ENCODE measurements at regions not wholly inside any gene's neighbourhood (a gene's known extent, or its start where the extent isn't known, plus 50 kb on each side); places are given as distances from the start of the nearest gene placed in this dataset.
"Not testable (repeated sequence)": the region's sequence is repeated elsewhere in the genome, so short reads cannot be mapped to it uniquely, and the experiment has no call there.

DNA sequence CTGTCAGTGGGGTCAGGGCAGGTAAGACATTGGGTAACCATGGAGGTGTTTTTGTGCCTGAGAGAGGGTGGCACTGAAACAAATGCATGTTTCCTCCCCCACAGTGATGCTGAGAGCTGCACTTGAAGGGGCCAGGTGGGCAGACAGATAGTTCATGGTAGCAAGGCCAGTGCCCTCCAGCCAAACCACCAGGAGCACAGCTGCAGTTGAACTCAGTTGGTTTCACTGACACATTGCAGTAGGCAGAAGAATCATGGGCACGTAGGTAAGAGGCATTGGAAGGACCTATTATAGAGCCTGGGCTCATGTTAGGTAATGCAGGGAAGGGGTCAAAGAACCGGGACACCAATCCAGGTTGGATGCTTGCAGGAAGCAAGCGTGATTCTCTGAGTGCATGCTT is 93.2 kb upstream of the ARL4C start:
- no peak for DNase-seq

DNA sequence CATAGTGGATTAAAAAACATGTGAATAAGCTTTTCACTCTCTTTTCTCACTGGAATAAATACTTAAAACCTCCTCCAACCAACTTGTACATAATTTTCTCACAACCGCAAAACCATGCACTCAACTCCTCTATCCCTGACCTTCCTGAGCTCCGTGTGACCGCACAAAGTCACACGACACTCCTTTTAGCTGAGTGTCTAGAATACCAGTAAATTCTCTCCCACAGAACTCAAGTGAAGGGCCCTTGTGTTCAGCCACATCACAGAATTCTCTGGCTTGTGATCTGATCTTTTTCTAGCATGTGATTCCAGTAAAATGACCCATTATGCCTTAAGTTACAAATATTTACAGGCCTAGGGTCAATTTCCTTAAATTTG is 91.2 kb upstream of the ARL4C start:
- DNase-seq, result no peak

DNA sequence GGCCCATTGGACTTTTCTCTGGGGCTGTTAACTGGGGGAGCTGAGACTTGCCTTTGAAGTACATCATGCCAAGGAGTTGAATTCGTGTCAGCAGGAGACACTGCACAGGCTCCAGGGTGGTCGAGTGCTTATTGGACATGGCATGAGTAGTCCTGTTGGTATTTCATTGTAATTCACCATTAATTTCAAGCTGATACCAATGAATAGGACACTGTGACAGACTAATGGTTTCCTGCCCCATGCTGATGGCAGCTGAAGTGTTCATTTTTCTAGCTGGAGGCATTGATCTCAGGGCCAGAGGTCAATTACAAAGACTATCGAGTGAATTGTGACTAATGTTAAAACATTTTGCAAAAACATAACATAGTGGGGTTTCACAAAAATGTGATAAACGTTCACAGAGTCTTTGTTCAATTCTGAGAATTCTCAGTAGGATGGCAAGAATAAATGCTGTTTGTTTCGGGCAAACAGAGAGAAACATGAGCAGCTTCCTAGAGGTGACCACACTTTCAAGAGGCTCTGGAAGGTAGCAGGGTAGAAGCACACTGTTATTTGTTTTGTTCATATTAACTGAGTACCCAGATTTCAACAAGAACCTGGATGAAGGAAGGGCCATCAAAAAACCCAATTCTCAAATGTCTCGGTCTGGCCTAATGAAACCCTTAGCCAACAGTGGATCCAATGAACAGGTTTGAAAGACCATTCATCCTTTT is 90.6 kb upstream of the ARL4C start:
- no peak for DNase-seq

DNA sequence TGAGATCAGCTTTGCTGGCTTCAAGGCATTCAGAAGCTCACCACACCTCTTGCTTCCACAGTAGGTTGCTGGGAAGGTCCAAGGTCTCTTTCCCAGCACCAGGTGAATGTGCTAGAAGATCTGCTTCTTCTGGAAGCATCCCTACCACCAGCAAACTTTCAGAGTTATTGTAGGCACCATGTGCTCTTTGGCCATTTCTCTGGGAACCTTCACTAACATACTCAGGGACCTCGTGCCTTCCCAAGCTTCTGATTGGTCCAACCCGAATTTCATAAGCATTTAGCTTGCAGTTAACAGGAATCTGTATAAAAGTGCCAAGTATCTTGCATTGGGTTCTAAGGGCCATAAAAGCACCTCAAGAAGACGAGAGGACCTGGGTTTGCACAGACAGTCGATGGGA is 86.5 kb upstream of the ARL4C start:
- DNase-seq, result no peak

DNA sequence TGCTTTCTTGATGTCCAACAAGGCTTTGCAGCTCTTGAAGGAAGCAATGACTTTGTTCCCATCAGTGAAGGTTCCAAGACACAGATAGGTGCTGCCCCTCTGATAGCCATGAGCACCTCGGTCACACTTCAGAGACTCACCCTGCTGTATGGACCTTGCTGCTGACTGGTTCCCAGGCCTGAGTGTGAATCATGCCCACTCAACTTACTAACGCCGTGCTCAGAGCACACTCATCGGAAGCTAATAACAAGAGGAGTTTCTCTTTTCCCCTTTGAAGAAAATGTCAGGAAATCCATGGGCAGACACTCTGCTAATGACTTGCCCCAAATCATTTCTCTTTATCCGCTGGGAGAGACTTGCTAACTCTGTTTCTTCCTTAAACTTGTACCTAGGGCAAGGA is 83.8 kb upstream of the ARL4C start:
- DNase-seq, result no peak

DNA sequence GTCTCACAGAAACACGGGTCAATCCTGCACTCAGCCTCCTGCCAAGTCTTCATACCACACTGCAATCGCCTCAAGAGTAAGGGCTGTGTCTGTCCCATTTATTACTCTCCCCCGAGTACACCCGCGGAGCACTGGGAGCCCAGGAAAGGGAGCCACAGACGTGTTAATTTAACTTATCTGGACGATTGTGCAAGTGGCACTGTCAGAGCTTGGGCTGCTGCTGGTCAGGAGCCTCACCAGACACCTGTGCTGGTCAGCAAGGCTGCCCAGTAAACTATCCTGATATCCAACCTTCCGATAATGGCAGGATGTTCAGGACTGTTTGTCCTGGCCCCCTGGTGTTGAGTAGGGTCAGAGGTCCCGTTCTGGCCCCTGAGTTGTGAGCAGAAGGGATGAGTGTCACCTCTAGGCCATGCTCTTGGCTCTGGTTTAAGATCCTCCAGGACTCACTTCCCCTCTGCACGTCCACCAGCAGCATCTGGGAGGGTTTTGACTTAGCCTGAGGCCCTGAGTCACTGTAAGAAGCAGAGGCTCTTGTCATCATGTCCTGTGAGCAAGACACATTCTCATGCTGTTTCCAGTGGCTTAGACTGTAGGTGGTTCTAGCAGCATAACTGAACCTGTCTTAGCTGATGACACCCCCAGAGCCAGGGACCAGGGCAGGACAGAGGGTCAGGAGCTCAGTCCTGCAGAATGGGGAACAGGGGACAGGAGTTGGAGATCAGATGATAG is 82.5 kb upstream of the ARL4C start:
- no peak for DNase-seq

DNA sequence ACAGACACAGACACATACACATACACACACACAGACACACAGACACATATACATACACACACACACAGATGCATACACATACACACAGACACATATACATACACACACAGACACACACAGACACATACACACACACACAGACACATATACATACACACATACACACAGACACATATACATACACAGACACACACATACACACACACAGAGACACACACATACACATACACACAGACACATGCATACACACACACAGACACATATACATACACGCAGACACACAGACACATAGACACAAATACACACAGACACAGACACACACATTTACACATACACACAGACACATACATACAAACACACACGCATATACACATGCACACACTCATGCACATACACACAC is 81.5 kb upstream of the ARL4C start:
- DNase-seq, result no peak

DNA sequence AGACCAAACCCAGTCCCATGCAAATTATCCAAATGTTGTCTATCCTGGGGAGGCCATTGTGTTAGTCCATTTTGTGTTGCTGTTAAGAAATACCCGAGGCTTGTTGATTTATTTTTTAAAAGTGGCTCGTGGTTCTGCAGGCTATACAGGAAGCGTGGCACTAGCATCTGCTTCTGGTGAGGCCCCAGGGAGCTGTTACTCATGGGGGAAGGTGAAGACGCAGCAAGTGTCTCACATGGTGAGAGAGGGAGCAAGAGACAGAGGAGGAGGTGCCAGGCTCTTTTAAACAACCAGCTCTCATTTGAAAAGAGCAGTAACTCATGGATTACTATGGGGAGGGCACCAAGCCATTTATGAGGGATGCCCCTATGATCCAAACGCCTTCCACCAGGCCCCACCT is 80.3 kb upstream of the ARL4C start:
- no peak for DNase-seq

DNA sequence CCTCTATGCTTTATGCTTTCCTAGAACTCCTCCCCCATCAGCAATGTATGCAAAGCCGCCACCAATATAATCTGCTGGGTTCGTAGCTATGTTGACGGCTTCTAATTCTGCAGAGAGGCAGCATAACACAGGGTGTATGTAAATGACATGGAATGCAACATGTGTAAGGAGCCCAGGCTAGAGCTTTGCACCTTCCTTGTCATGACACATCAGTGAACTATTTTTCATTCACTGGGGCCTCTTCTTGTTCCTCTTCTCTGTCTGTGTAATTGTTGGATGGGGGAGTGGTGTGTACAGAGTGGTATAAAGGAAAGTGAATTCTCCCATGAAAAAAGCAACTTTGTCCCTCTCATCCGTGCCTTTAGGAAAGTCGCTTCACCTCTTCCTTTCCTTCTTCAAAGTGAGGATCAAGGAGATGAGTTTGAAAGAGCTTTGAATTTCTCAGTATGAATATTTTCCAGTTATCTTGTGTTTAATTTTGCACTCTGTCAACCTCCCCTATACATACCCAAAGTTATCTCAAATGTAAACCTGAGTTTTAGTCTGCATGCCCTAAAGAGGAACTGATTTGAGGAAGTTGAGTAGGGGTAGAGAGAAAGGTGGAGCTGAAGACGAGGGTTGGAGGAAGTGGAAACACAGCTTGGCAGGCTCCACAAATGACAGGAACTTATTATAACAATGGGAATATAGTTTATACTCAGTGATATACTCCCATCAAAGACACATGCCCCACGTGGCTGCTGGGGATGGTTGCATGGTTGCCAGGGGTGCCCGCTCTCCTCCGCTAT is 74.9 kb upstream of the ARL4C start:
- no peak for DNase-seq

DNA sequence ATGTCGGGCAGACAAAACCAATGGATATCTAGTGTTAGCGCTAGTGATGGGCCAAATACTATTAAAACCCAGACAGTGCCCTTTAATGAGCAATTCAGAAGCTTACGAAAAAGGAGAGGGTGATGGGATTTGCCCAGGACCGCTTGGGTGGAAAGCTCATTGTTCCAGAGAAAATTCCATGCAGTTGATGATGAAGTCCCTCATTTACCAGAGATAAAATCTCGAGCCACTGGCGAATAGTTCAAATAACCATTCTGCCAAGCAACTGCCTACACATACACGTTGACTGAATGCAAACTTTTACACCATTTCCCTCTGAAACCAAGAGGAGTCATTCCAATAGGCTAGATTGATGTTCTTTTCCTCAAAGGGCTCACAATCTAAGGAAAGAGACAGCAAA is 73.6 kb upstream of the ARL4C start:
- no peak for DNase-seq

DNA sequence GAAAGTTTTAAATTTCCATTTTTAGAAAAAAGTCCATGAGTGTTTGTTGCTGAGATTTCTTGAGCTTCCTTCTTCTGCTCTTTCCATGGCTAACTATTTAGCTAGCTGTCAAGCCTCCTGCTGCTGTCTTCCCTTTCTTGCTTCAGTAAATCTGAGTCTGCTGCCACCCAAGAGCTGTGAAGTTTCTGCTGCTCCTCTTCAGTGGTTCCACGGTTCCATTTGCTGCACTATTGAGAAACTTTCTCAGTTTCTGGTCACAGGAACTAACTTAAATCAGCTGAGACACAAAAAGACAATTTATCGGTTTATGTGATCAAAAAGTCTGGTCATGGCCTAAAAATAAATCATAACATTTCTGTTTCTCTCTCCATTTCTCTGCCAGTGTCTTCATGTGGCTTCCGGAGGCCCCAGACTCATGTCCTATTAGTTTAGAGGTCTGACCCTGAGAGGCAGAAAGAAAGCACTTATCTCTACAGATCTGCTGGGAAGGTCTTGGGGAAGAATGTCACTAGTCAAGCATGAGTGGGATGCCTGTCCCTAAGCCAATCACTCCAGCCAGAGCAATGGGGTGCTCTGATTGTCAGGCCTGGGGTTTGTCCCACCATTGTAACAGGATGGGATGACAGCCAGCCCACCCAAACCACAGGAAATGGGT is 73.0 kb upstream of the ARL4C start:
- no peak for DNase-seq

DNA sequence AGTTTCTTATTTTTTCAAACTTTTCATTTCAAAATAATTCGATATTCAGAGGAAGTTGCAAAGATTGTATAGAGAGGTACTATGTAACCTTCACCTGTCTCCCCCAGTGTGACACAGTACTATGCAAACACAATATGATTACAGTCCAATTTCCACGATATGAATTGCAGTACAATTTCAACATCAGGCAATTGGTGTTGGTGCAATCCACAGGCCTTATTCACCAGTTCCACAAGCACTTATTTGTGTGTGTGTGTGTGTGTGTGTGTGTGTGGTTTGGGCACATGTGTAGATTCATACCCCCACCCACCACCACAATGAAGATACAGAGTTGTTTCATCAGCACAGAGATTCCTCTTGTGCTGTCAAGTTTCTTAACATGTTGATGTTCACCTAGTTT is 69.7 kb upstream of the ARL4C start:
- DNase-seq, result no peak

DNA sequence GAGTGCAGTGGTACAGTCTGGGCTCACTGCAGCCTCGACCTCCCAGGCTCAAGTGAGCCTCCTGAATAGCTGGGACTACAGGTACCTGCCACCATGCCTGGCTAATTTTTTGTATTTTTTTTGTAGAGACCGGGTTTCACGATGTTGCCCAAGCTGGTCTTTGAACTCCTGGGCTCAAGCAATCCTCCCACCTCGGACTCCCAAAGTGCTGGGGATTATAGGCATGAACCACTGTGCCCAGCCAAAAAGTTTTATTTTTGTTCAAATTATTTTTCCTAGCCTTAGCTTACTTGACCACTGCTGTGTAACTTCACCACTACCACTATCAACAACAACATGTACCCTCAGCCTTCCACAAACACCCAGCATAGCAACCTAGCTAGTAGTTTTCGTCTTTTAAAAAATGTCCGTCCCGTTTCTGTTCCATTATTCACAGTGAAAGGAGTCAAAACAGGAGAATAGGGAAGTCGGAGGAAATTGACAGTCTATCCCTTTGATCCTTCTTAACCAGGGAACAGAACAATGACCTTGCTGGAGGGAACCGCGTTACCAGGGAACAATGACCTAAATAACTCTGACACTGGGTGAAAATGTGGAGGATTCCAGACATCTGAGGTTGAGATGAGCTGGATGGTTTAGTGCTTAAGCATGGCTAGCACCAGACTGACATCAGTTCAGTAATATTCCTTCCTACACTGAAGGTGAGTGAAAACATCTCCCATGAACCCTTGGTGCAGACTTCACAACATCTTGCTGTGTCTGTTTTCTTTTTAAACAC is 69.2 kb upstream of the ARL4C start:
- DNase-seq, result no peak

DNA sequence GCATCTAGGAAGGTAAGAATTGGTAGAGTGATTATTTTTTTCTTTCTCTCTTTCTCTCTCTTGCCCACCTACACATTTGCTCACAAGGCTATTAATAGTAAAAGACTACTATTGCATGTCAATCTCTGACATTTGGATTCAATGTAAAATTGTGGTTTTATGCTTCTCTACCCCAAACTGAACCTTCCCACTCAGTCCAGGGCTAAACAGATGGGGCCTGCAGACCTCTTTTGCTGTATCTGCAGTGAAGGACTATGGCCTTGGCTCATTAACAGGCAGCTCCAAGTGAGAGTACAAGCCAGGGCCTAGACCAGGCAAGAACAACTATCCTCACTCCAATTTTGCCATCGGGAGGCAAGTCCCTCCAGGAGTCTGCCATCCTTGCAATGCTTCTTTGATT is 68.3 kb upstream of the ARL4C start:
- no peak for DNase-seq

DNA sequence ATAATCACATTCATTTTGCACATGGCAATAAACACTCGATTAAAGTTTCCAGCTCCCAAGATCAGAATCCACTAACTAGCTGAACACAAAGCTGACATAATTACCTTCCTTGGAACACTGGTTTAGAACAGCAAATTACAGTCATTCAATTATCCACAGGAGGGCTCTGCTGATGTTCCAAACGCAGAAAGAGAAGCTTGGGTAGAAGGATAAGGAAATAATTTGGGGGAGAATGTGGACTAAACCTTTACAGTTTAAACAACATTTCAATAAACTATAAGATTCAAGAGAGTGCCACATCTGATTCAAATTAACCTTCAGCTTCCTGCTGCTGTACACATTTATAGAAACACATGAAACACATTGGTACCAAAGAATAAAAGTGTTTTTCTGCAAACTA is 67.8 kb upstream of the ARL4C start:
- DNase-seq, result no peak

DNA sequence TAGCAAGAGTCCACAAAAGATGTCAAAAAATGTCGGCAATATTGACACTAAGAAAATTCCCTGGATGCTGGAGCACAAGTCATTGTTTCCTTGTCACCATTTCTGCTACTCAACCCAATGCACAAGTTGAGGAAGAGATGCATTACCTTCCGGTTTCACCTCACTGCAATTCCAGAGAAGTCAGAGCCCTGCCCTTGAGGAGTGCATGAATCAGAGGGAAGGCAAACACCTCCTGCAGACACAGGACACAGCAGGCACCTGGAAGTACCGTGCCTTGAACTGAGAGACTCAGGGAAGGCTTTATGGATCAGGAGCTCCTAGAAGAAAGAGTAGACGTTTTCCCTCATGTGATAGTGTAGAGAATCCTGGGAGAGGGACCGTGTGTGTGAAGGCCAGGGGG is 62.7 kb upstream of the ARL4C start:
- no peak for DNase-seq

DNA sequence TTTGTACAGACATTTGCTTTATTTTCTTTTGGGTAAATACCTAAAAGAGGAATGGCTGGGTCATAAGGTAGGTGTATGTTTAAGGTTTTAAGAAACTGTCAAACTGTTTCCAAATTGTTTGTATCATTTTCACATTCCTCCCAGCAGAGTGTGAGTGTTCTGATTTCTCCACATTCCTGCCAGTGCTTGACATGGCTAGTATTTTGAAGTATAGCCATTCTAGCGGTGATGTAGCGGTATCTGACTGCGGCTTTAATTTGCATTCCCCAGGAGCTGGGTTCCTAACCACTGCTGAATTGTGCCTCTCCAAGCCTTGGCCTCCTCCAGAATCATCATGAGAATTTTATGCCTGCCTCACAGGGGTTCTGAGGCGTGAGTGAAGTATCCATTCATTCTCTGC is 61.8 kb upstream of the ARL4C start:
- no peak for DNase-seq

DNA sequence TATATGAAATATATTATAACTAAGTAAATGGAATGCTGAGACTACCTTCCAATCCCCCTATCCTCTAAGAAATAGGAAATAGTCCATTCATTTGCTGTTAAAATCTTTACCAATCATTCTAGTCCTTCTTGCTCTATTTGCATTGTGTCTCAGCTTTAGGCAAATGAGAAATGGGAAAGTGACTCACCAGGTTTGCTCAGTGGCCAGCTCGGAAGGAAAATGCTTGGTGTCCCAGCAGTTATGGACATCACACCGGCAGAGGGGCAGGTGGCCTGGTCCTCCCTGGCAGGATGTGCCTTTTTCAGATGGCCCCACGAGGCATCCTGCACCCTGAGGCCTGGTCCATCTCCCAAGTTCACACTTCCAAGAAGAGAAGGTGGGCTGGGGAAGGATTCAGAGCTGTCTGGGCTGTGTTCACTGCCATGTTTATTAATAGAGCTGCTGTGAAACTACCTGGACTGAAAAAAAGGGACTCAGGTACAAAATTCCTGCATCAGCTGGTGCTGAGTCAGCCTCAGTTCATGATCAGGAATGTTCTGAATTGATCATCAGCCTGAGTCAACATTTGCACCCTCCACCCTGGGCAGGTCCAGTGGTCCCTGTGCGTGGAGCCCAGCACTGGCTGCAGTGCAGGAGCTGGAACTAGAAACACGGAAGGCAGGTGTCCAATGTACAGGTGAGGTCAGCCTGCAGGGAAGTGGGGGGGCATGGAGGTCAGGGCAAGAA is 60.1 kb upstream of the ARL4C start:
- no peak for DNase-seq

DNA sequence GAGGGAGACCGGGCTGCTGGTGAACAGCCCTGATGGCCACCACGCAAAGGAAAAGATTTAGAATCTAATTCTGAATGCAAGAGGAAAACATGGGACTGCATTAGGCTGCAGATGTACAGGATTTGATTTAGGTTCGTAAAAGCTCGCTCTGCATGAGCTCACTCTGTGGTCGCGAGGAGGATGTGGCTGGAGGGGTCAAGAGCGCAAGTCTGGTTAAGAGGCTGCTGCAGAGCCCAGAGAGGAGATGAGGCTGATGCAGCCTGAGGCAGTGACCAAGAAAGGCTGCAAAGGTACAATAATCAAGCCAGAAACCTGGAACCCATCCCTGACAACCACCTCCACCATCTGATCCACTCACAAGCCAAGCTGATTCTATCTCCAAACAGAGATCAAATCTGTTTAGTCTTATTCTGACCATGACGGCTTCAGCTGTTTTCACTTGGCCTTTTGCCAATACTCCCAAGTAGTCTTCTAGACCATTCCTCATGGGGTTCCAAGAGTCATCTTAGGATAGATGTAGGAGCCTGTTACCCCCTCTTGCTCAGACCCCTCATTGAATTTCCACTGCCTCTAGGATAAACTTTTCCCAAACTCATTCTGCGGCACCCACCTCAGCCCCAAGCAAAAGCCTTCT is 58.9 kb upstream of the ARL4C start:
- no peak for DNase-seq

DNA sequence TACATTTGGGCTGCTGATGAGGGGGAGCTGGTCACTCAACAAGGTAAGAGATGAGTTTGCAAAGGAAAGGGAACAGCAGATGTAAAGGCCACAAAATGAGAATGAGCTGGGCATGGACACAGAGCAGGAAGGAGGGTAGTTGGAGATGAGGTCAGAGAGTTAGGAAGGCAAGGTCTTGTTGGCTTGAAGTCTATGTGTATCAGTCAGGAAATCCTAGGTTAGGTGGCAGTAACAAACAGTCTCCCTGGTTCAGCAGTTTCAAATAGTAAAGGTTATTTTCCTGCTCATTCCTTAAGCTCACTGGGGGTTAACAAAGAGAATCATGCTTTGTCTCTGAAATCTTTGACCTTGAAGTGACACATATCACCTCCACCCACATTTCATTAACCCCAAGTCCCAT is 58.3 kb upstream of the ARL4C start:
- no peak for DNase-seq

DNA sequence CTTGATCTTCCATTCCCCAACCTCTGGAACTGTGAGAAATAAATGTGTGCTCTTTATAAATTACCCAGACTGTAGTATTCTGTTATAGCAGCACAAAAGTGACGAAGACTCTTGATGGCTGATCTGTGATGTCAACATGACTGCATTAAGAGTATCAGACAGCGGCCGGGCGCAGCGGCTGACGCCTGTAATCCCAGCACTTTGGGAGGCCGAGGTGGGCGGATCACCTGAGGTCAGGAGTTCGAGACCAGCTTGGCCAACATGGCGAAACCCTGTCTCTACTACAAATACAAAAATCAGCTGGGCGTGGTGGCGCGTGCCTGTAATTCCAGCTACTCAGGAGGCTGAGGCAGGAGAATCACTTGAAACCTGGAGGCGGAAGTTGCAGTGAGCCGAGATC is 56.3 kb upstream of the ARL4C start:
- DNase-seq, result not testable (repeated sequence)

Data from activated naive CD4-positive, alpha-beta T cell (primary cell).